ENCODE measurements at regions not wholly inside any gene's neighbourhood (a gene's known extent, or its start where the extent isn't known, plus 50 kb on each side); places are given as distances from the start of the nearest gene placed in this dataset.

GRCh38 chr5:108516785-108517184 is 134.9 kb upstream of the FBXL17 start:
- no peaks in the 10 kb centered on the region for H3K27me3 Mint-ChIP-seq (ENCODE audit: insufficient read depth, low read depth)
- no peaks in the 10 kb centered on the region for H3F3A ChIP-seq (ENCODE audit: low read depth)
- no peaks in the 10 kb centered on the region for H3K79me2 ChIP-seq (ENCODE audit: low read depth)
- no peak overlapping the region for H3K4me3 ChIP-seq
- H3K9me3 Mint-ChIP-seq, result no peaks in the 10 kb centered on the region
- H3K4me2 ChIP-seq, result no peak overlapping the region
- H3K27me3 ChIP-seq, result no peaks in the 10 kb centered on the region
- no peak overlapping the region for H3K9ac ChIP-seq
- no peaks in the 10 kb centered on the region for H3K9me3 ChIP-seq (ENCODE audit: low read depth)
- H3K4me1 Mint-ChIP-seq, result no peaks in the 10 kb centered on the region
- TF ChIP-seq, protein P1, sequence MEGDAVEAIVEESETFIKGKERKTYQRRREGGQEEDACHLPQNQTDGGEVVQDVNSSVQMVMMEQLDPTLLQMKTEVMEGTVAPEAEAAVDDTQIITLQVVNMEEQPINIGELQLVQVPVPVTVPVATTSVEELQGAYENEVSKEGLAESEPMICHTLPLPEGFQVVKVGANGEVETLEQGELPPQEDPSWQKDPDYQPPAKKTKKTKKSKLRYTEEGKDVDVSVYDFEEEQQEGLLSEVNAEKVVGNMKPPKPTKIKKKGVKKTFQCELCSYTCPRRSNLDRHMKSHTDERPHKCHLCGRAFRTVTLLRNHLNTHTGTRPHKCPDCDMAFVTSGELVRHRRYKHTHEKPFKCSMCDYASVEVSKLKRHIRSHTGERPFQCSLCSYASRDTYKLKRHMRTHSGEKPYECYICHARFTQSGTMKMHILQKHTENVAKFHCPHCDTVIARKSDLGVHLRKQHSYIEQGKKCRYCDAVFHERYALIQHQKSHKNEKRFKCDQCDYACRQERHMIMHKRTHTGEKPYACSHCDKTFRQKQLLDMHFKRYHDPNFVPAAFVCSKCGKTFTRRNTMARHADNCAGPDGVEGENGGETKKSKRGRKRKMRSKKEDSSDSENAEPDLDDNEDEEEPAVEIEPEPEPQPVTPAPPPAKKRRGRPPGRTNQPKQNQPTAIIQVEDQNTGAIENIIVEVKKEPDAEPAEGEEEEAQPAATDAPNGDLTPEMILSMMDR (IDR thresholded peaks at IDR 0.05), result no peak
- TF ChIP-seq EZH2 (IDR thresholded peaks at IDR 0.05) (no peak), EZH2phosphoT487 (IDR thresholded peaks at IDR 0.05) (no peak)
- no peak overlapping the region for H3K27ac Mint-ChIP-seq
- no peaks in the 10 kb centered on the region for H3K4me1 ChIP-seq
- H2AFZ ChIP-seq (replicated peaks), result no peak overlapping the region
- no peak overlapping the region for H3K27ac ChIP-seq
- no peaks in the 10 kb centered on the region for H3K36me3 ChIP-seq
- no peak for DNase-seq (ENCODE audit: low spot score)
- no peaks in the 10 kb centered on the region for H3K36me3 Mint-ChIP-seq
- H4K20me1 ChIP-seq (ENCODE audit: low read depth), result no peaks in the 10 kb centered on the region
- no peak overlapping the region for H3K4me3 Mint-ChIP-seq

- no peaks in the 10 kb centered on the region for H3K79me2 ChIP-seq (ENCODE audit: low read depth)
- H3K9me3 Mint-ChIP-seq, result no peaks in the 10 kb centered on the region
- H3K9ac ChIP-seq, result no peak overlapping the region
- no peaks in the 10 kb centered on the region for H3K9me3 ChIP-seq (ENCODE audit: low read depth)
- H3F3A ChIP-seq (ENCODE audit: low read depth), result no peaks in the 10 kb centered on the region
- no peak overlapping the region for H3K4me2 ChIP-seq
- no peak overlapping the region for H3K27ac ChIP-seq
- TF ChIP-seq EZH2phosphoT487 (IDR thresholded peaks at IDR 0.05) (no peak), EZH2 (IDR thresholded peaks at IDR 0.05) (no peak)
- TF ChIP-seq, protein P1 (IDR thresholded peaks at IDR 0.05), result no peak
- H3K27me3 Mint-ChIP-seq (ENCODE audit: insufficient read depth, low read depth), result no peaks in the 10 kb centered on the region
- no peak for DNase-seq (ENCODE audit: low spot score)
- no peaks in the 10 kb centered on the region for H3K4me1 Mint-ChIP-seq
- H3K27ac Mint-ChIP-seq, result no peak overlapping the region
- H3K4me3 ChIP-seq, result no peak overlapping the region
- H4K20me1 ChIP-seq (ENCODE audit: low read depth), result no peaks in the 10 kb centered on the region
- H3K36me3 ChIP-seq, result no peaks in the 10 kb centered on the region
- no peaks in the 10 kb centered on the region for H3K27me3 ChIP-seq
- H3K4me1 ChIP-seq, result no peaks in the 10 kb centered on the region
- no peak overlapping the region for H3K4me3 Mint-ChIP-seq
- H3K36me3 Mint-ChIP-seq, result no peaks in the 10 kb centered on the region
- no peak overlapping the region for H2AFZ ChIP-seq (replicated peaks)
Observed at GRCh38 chr5:108515517-108516105, 133.7 kb upstream of the FBXL17 start.

- no peak overlapping the region for H3K4me3 Mint-ChIP-seq
- Histone ChIP-seq H2AFZ (replicated peaks) (no peak overlapping the region), H3K9ac (no peak overlapping the region), H4K20me1 (ENCODE audit: low read depth) (no peaks in the 10 kb centered on the region), H3K9me3 (ENCODE audit: low read depth) (no peaks in the 10 kb centered on the region), H3K79me2 (ENCODE audit: low read depth) (no peaks in the 10 kb centered on the region), H3K27ac (no peak overlapping the region), H3K4me1 (no peaks in the 10 kb centered on the region), H3K4me2 (no peak overlapping the region), H3K4me3 (no peak overlapping the region), H3F3A (ENCODE audit: low read depth) (no peaks in the 10 kb centered on the region), H3K36me3 (no peaks in the 10 kb centered on the region), H3K27me3 (no peaks in the 10 kb centered on the region)
- no peak for DNase-seq (ENCODE audit: low spot score)
- H3K27me3 Mint-ChIP-seq (ENCODE audit: insufficient read depth, low read depth), result no peaks in the 10 kb centered on the region
- no peak for TF ChIP-seq EZH2phosphoT487 (IDR thresholded peaks at IDR 0.05)
- TF ChIP-seq EZH2 (IDR thresholded peaks at IDR 0.05), result no peak
- TF ChIP-seq, protein P1 (IDR thresholded peaks at IDR 0.05), result no peak
- H3K27ac Mint-ChIP-seq, result no peak overlapping the region
- H3K4me1 Mint-ChIP-seq, result no peaks in the 10 kb centered on the region
- H3K9me3 Mint-ChIP-seq, result no peaks in the 10 kb centered on the region
- no peaks in the 10 kb centered on the region for H3K36me3 Mint-ChIP-seq
Observed at GRCh38 chr5:108508979-108509378, 127.1 kb upstream of the FBXL17 start.

Measured in neural progenitor cell (in vitro differentiated cells).